A549 (cell line): ENCODE measurements at regions not wholly inside any gene's neighbourhood (a gene's known extent, or its start where the extent isn't known, plus 50 kb on each side); places are given as distances from the start of the nearest gene placed in this dataset.

Source experiments
- ATAC-seq, 2 experiments: fragments of 200-7000 bp in 1 of 2; fragments of >200 bp in 1 of 2; cut with Nextera tagmentation in 1 of 2; cut with Tn5 transposase in 1 of 2; 3 replicates each; pipeline versions ENCODE4 v1.8.0 to v1.9.1; 2018 to 2020; ENCODE audit warnings: mild to moderate bottlenecking in 1 of 2, moderate library complexity in 1 of 2
- CTCF ChIA-PET: fragments of 300-600 bp; sonication (Branson Sonifier 250); formaldehyde crosslinking; extraction: SDS; loops from one replicate; lab custom pipeline; 2021; ENCODE audit warnings: antibody characterized with exemption, inconsistent platforms; lab: Yijun Ruan, JAX
- POLR2A ChIA-PET: fragments of 350-600 bp; formaldehyde crosslinking; extraction: SDS; loops from one replicate; lab custom pipeline; 2021; ENCODE audit warnings: antibody characterized with exemption, inconsistent platforms; lab: Yijun Ruan, JAX
- DNase-seq, 2 experiments: peaks; one replicate each; pipeline versions ENCODE4 v3.0.0 to v3.0.0-alpha.2; 2011 to 2016; ENCODE audit warnings: low read depth in 1 of 2, low spot score in 1 of 2
- FAIRE-seq: peaks from 2 replicates; lab custom pipeline; 2011; peaks lifted over from hg19 to GRCh38; lab: Jason Lieb, UNC
- H3K27ac ChIP-seq, 2 experiments: fragments of >200 bp; sonication (Bioruptor Twin); formaldehyde crosslinking; 3 replicates each; pipeline ENCODE4 v1.5.1; 2016 to 2017
- H3K4me1 ChIP-seq: fragments of >200 bp; sonication (Bioruptor Twin); formaldehyde crosslinking; 3 replicates; pipeline ENCODE4 v1.6.1; 2016
- H3K4me2 ChIP-seq: fragments of >200 bp; sonication (Bioruptor Twin); formaldehyde crosslinking; 3 replicates; pipeline ENCODE4 v1.6.1; 2016
- H3K4me3 ChIP-seq: fragments of >200 bp; sonication (Bioruptor Twin); formaldehyde crosslinking; 3 replicates; pipeline ENCODE4 v1.5.1; 2016
- H3K9me3 ChIP-seq: fragments of >200 bp; sonication (Bioruptor Twin); formaldehyde crosslinking; 3 replicates; pipeline ENCODE4 v1.6.1; 2016
- CHD2 ChIP-seq: fragments of 150-350 bp; IDR thresholded peaks from 2 replicates; pipeline ENCODE4 v1.6.1; 2014; ENCODE audit warnings: low read length; ENCODE audit not compliant: partially characterized antibody
- CHD4 ChIP-seq: fragments of 200-600 bp; sonication (generic); IDR thresholded peaks from 2 replicates; pipeline ENCODE4 v1.6.1; 2016; ENCODE audit warnings: antibody characterized with exemption, mild to moderate bottlenecking, borderline replicate concordance
- EHMT2 ChIP-seq: fragments of 200-600 bp; sonication (generic); IDR thresholded peaks from 2 replicates; pipeline ENCODE4 v1.6.1; 2016; ENCODE audit warnings: antibody characterized with exemption, low read depth, mild to moderate bottlenecking, moderate library complexity
- EP300 ChIP-seq, 2 experiments: fragments of >200 bp; sonication (Bioruptor Twin); formaldehyde crosslinking; IDR thresholded peaks; 2 replicates in 1 of 2; 3 replicates in 1 of 2; pipeline ENCODE4 v1.6.1; 2016 to 2017
- FOXS1 ChIP-seq: fragments of 250-450 bp; sonication (Bioruptor Pico); IDR thresholded peaks from 2 replicates; pipeline ENCODE4 v1.5.0; 2020; ENCODE audit warnings: mild to moderate bottlenecking, moderate library complexity
- GATA3 ChIP-seq: IDR thresholded peaks from 2 replicates; pipeline ENCODE4 v1.6.1; 2012; ENCODE audit warnings: borderline replicate concordance
- HDAC2 ChIP-seq: fragments of 200-600 bp; sonication (generic); IDR thresholded peaks from 2 replicates; pipeline ENCODE4 v1.6.1; 2016
- HOXA7 ChIP-seq: fragments of 250-450 bp; sonication (Bioruptor Pico); IDR thresholded peaks from 2 replicates; pipeline ENCODE4 v1.5.0; 2020; ENCODE audit warnings: mild to moderate bottlenecking, moderate library complexity
- JUN ChIP-seq, 2 experiments: fragments of >200 bp; sonication (Bioruptor Twin); formaldehyde crosslinking; IDR thresholded peaks; 2 replicates in 1 of 2; 3 replicates in 1 of 2; pipeline ENCODE4 v1.6.1; 2016 to 2017
- JUNB ChIP-seq: fragments of >200 bp; sonication (Bioruptor Twin); formaldehyde crosslinking; IDR thresholded peaks from 2 replicates; pipeline ENCODE4 v1.6.1; 2016
- PBX3 ChIP-seq: IDR thresholded peaks from 2 replicates; pipeline ENCODE4 v1.6.1; 2012
- POLR2AphosphoS2 ChIP-seq: conservative IDR thresholded peaks from 2 replicates; pipeline ENCODE4 v1.6.1; 2012; ENCODE audit warnings: low read length, improper control_type of control experiment, inconsistent platforms
- RARB ChIP-seq: fragments of 250-450 bp; sonication (Bioruptor Pico); IDR thresholded peaks from 2 replicates; pipeline ENCODE4 v1.8.0; 2021; ENCODE audit warnings: mild to moderate bottlenecking, moderate library complexity
- SMC3 ChIP-seq: fragments of >200 bp; sonication (Bioruptor Twin); formaldehyde crosslinking; IDR thresholded peaks from 3 replicates; pipeline ENCODE4 v1.6.1; 2018; ENCODE audit warnings: inconsistent platforms
- TFCP2L1 ChIP-seq: fragments of 250-450 bp; sonication (Bioruptor Pico); IDR thresholded peaks from 2 replicates; pipeline ENCODE4 v1.5.0; 2021; ENCODE audit warnings: mild to moderate bottlenecking
- ZC3H11A ChIP-seq: fragments of 450-650 bp; IDR thresholded peaks from 2 replicates; pipeline ENCODE4 v1.6.1; 2014; ENCODE audit warnings: antibody characterized with exemption, mild to moderate bottlenecking
- WGBS: methylation state at CpG from one replicate; pipeline ENCODE4 v1.1.6; 2017; ENCODE audit errors: missing lambda C conversion rate; 5-methylcytosine and 5-hydroxymethylcytosine counted together
- TF ChIP-seq, protein P1 (sequence below): IDR thresholded peaks from 2 replicates; pipeline ENCODE4 v1.6.1; 2012; ENCODE audit warnings: low read depth, borderline replicate concordance
- TF ChIP-seq, protein P2 (sequence below): fragments of 150-350 bp; IDR thresholded peaks from 2 replicates; pipeline ENCODE4 v1.6.1; 2014; ENCODE audit warnings: low read depth, mild to moderate bottlenecking, low read length
- TF ChIP-seq, protein P3 (sequence below): fragments of 250-450 bp; sonication (Bioruptor Pico); IDR thresholded peaks from 2 replicates; pipeline ENCODE4 v1.5.0; 2020; ENCODE audit warnings: low read depth, mild to moderate bottlenecking, moderate library complexity
- TF ChIP-seq, protein P4 (sequence below): fragments of 450-650 bp; IDR thresholded peaks from 2 replicates; pipeline ENCODE4 v1.6.1; 2014; ENCODE audit warnings: antibody characterized with exemption
- TF ChIP-seq, protein P5 (sequence below): IDR thresholded peaks from 2 replicates; pipeline ENCODE4 v1.6.1; 2012
- TF ChIP-seq, protein P6 (sequence below): fragments of >200 bp; sonication (Bioruptor Twin); formaldehyde crosslinking; IDR thresholded peaks from 3 replicates; pipeline ENCODE4 v1.5.1; 2016

GRCh38 chr6:14226051-14226660 lies 108.6 kb downstream of the CD83 start:
- ATAC-seq (no peak), DNase-seq (no peak), FAIRE-seq (no peak)
- WGBS, result 83% methylated on average over 2 of the region's 2 CpGs
- no peaks in the 10 kb centered on the region for H3K9me3 ChIP-seq
- no peak overlapping the region for H3K4me3 ChIP-seq
- ChIA-PET POLR2A (no interaction called here), CTCF (interaction anchor here (0.6 to 5.3 kb wide), 2 partner anchors 12 to 15 kb away, joined by 3 to 21 read pairs; no protein-coding TSS in a partner anchor)
- TF ChIP-seq, protein P1, sequence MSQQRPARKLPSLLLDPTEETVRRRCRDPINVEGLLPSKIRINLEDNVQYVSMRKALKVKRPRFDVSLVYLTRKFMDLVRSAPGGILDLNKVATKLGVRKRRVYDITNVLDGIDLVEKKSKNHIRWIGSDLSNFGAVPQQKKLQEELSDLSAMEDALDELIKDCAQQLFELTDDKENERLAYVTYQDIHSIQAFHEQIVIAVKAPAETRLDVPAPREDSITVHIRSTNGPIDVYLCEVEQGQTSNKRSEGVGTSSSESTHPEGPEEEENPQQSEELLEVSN, result no peak
- TF ChIP-seq EHMT2, result no peak
- no peak overlapping the region for H3K4me2 ChIP-seq
- no peaks in the 10 kb centered on the region for H3K4me1 ChIP-seq
- H3K27ac ChIP-seq, result no peak overlapping the region

- no peak for DNase-seq
- ChIA-PET CTCF (interaction anchor here (1.0 kb wide), 1 partner anchor 18 kb away, joined by 3 read pairs; no protein-coding TSS in a partner anchor), POLR2A (no interaction called here)
- WGBS, result 52% methylated on average over 7 of the region's 7 CpGs
- H3K9me3 ChIP-seq, result no peaks in the 10 kb centered on the region
- no peak overlapping the region for H3K4me3 ChIP-seq
- no peak for FAIRE-seq
- no peak overlapping the region for H3K4me2 ChIP-seq
- TF ChIP-seq HOXA7 (CRISPR knock-in tag) (no peak), JUNB (no peak)
- TF ChIP-seq, all 56 proteins: peak for 0
- ATAC-seq, result no peak
- H3K27ac ChIP-seq, result no peak overlapping the region
- H3K4me1 ChIP-seq, result no peaks in the 10 kb centered on the region
Measured at GRCh38 chr6:14228571-14228970, 111.0 kb downstream of the CD83 start.

- Histone ChIP-seq H3K4me3 (no peak overlapping the region), H3K4me1 (no peaks in the 10 kb centered on the region), H3K27ac (no peak overlapping the region), H3K4me2 (no peak overlapping the region), H3K9me3 (no peaks in the 10 kb centered on the region)
- no peak for FAIRE-seq
- DNase-seq, result no peak
- WGBS, result 77% methylated on average over 6 of the region's 6 CpGs
- CTCF ChIA-PET, result no interaction called here
- ATAC-seq, result no peak
- POLR2A ChIA-PET, result no interaction called here
- no peak for TF ChIP-seq CHD4
- no peak for TF ChIP-seq TFCP2L1
- no peak for TF ChIP-seq GATA3
- no peak for TF ChIP-seq POLR2AphosphoS2
- TF ChIP-seq JUN (IDR thresholded peaks at IDR 0.05), result no peak
- TF ChIP-seq RARB (CRISPR knock-in tag), result no peak
- TF ChIP-seq, protein P2, sequence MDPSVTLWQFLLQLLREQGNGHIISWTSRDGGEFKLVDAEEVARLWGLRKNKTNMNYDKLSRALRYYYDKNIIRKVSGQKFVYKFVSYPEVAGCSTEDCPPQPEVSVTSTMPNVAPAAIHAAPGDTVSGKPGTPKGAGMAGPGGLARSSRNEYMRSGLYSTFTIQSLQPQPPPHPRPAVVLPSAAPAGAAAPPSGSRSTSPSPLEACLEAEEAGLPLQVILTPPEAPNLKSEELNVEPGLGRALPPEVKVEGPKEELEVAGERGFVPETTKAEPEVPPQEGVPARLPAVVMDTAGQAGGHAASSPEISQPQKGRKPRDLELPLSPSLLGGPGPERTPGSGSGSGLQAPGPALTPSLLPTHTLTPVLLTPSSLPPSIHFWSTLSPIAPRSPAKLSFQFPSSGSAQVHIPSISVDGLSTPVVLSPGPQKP, result no peak
- TF ChIP-seq, protein P3, sequence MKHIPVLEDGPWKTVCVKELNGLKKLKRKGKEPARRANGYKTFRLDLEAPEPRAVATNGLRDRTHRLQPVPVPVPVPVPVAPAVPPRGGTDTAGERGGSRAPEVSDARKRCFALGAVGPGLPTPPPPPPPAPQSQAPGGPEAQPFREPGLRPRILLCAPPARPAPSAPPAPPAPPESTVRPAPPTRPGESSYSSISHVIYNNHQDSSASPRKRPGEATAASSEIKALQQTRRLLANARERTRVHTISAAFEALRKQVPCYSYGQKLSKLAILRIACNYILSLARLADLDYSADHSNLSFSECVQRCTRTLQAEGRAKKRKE (CRISPR knock-in tag), result no peak
- TF ChIP-seq, protein P4, sequence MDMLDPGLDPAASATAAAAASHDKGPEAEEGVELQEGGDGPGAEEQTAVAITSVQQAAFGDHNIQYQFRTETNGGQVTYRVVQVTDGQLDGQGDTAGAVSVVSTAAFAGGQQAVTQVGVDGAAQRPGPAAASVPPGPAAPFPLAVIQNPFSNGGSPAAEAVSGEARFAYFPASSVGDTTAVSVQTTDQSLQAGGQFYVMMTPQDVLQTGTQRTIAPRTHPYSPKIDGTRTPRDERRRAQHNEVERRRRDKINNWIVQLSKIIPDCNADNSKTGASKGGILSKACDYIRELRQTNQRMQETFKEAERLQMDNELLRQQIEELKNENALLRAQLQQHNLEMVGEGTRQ, result no peak
- TF ChIP-seq, protein P1, result no peak
- TF ChIP-seq PBX3, result no peak
- TF ChIP-seq HDAC2, result no peak
- no peak for TF ChIP-seq SMC3
- TF ChIP-seq, protein P5, sequence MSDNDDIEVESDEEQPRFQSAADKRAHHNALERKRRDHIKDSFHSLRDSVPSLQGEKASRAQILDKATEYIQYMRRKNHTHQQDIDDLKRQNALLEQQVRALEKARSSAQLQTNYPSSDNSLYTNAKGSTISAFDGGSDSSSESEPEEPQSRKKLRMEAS, result no peak
- no peak for TF ChIP-seq FOXS1 (CRISPR knock-in tag)
- no peak for TF ChIP-seq ZC3H11A
- no peak for TF ChIP-seq JUNB
- TF ChIP-seq EP300 (IDR thresholded peaks at IDR 0.05), result no peak
- TF ChIP-seq, protein P6, sequence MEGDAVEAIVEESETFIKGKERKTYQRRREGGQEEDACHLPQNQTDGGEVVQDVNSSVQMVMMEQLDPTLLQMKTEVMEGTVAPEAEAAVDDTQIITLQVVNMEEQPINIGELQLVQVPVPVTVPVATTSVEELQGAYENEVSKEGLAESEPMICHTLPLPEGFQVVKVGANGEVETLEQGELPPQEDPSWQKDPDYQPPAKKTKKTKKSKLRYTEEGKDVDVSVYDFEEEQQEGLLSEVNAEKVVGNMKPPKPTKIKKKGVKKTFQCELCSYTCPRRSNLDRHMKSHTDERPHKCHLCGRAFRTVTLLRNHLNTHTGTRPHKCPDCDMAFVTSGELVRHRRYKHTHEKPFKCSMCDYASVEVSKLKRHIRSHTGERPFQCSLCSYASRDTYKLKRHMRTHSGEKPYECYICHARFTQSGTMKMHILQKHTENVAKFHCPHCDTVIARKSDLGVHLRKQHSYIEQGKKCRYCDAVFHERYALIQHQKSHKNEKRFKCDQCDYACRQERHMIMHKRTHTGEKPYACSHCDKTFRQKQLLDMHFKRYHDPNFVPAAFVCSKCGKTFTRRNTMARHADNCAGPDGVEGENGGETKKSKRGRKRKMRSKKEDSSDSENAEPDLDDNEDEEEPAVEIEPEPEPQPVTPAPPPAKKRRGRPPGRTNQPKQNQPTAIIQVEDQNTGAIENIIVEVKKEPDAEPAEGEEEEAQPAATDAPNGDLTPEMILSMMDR, result no peak
- TF ChIP-seq CHD2, result no peak
Measured at GRCh38 chr6:14231071-14231483, 113.5 kb downstream of the CD83 start.
